ENCODE measurements at regions not wholly inside any gene's neighbourhood (a gene's known extent, or its start where the extent isn't known, plus 50 kb on each side); places are given as distances from the start of the nearest gene placed in this dataset.
"Not testable (repeated sequence)": the region's sequence is repeated elsewhere in the genome, so short reads cannot be mapped to it uniquely, and the experiment has no call there.

DNA sequence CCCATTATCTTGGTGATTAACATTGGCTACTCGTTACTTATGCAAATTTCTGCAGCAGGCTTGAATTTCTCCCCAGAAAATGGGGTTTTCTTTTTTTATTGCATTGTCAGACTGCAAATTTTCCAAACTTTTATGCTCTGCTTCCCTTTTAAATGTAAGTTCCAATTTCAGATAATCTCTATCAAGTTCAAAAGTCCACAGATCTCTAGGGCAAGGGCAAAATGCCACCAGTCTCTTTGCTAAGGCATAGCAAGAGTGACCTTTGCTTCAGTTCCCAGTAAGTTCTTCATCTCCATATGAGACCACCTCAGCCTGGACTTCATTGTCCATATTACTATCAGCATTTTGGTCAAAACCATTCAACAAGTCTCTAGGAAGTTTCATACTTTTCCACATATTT lies 108.5 kb upstream of the ECI2 start:
- not testable (repeated sequence) for H3K4me1 ChIP-seq (ENCODE audit: control insufficient read depth in 3 of 3, insufficient read depth in 3 of 3, low read length in 3 of 3); H3K36me3 ChIP-seq (ENCODE audit: control insufficient read depth in 3 of 3, insufficient read depth in 3 of 3, low read length in 3 of 3); H3K27me3 ChIP-seq (ENCODE audit: control insufficient read depth in 3 of 3, insufficient read depth in 3 of 3, low read length in 3 of 3); H3K9ac ChIP-seq (ENCODE audit: low read depth in 1 of 3, low read length in 3 of 3); H3K27ac ChIP-seq (ENCODE audit: low read depth, low read length); H3K9me3 ChIP-seq (ENCODE audit: control insufficient read depth in 3 of 3, low read length in 3 of 3); H3K4me3 ChIP-seq (ENCODE audit: low read length in 3 of 3)

DNA sequence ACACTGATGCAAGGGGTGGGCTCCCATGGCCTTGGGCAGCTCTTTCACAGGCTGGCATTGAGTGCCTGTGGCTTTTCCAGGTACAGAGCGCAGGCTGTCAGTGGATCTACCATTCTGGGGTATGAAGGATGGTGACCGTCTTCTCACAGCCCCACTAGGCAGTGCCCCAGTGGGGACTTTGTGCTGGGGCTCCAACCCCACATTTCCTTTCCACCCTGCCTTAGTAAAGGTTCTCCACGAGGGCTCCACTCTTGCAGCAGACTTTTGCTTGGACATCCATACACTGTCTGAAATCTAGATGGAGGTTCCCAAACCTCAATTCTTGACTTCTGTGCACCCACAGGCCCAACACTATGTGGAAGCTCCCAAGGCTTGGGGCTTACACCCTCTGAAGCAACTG lies 107.9 kb upstream of the ECI2 start:
- Histone ChIP-seq H3K4me1 (ENCODE audit: control insufficient read depth in 3 of 3, insufficient read depth in 3 of 3, low read length in 3 of 3) (no peaks in the 10 kb centered on the region), H3K27ac (ENCODE audit: low read depth, low read length) (no peak overlapping the region), H3K9me3 (ENCODE audit: control insufficient read depth in 3 of 3, low read length in 3 of 3) (peaks cover 0 to 3% (median 0%) of the 10 kb centered on the region in 3 donors), H3K36me3 (ENCODE audit: control insufficient read depth in 3 of 3, insufficient read depth in 3 of 3, low read length in 3 of 3) (no peaks in the 10 kb centered on the region), H3K27me3 (ENCODE audit: control insufficient read depth in 3 of 3, insufficient read depth in 3 of 3, low read length in 3 of 3) (no peaks in the 10 kb centered on the region), H3K9ac (ENCODE audit: low read depth in 1 of 3, low read length in 3 of 3) (no peak overlapping the region), H3K4me3 (ENCODE audit: low read length in 3 of 3) (no peak overlapping the region)

DNA sequence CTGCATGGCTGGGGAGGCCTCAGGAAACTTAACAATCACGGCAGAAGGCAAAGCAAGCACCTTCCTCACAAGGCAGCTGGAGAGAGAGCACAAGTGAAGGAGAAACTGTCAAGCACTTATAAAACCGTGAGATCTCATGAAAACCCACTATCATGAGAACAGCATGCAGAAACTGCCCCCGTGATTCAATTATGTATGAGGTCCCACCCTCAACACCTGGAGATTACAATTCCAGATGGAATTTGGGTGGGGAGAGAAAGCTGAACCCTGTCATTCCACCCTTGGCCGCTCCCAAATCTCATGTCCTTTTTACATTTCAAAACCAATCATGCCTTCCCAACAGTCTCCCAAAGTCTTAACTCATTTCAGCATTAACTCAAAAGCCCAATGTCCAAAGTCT lies 107.2 kb upstream of the ECI2 start:
- peaks cover 0 to 3% (median 0%) of the 10 kb centered on the region in 3 donors for H3K9me3 ChIP-seq (ENCODE audit: control insufficient read depth in 3 of 3, low read length in 3 of 3)
- H3K36me3 ChIP-seq (ENCODE audit: control insufficient read depth in 3 of 3, insufficient read depth in 3 of 3, low read length in 3 of 3) = no peaks in the 10 kb centered on the region
- H3K4me1 ChIP-seq (ENCODE audit: control insufficient read depth in 3 of 3, insufficient read depth in 3 of 3, low read length in 3 of 3) = no peaks in the 10 kb centered on the region
- H3K27me3 ChIP-seq (ENCODE audit: control insufficient read depth in 3 of 3, insufficient read depth in 3 of 3, low read length in 3 of 3) = no peaks in the 10 kb centered on the region
- H3K27ac ChIP-seq (ENCODE audit: low read depth, low read length) = no peak overlapping the region
- H3K4me3 ChIP-seq (ENCODE audit: low read length in 3 of 3) = no peak overlapping the region
- no peak overlapping the region for H3K9ac ChIP-seq (ENCODE audit: low read depth in 1 of 3, low read length in 3 of 3)

DNA sequence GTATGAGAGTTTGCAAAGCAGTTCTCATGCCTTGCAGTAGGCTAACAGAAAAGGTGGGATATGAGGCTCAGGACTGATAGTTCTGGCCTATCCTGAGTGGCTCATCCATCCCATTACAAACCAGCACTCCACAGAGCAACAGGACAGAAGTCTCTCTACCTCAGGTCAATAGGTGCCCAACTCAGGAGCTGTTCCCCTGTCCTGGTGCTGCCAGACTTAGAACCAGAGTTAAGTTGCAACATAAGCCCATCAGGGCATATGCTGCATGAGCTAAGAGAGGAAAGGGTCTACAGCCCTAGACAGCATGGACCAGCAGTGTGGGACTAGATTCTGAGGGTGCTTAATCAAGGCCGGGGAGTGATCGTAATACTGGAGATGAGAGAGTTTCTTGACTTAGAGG lies 104.8 kb upstream of the ECI2 start:
- no peak overlapping the region for H3K9ac ChIP-seq (ENCODE audit: low read depth in 1 of 3, low read length in 3 of 3)
- no peaks in the 10 kb centered on the region for H3K36me3 ChIP-seq (ENCODE audit: control insufficient read depth in 3 of 3, insufficient read depth in 3 of 3, low read length in 3 of 3)
- no peaks in the 10 kb centered on the region for H3K27me3 ChIP-seq (ENCODE audit: control insufficient read depth in 3 of 3, insufficient read depth in 3 of 3, low read length in 3 of 3)
- no peak overlapping the region for H3K27ac ChIP-seq (ENCODE audit: low read depth, low read length)
- no peak overlapping the region for H3K4me3 ChIP-seq (ENCODE audit: low read length in 3 of 3)
- no peaks in the 10 kb centered on the region for H3K9me3 ChIP-seq (ENCODE audit: control insufficient read depth in 3 of 3, low read length in 3 of 3)
- H3K4me1 ChIP-seq (ENCODE audit: control insufficient read depth in 3 of 3, insufficient read depth in 3 of 3, low read length in 3 of 3) = no peaks in the 10 kb centered on the region

DNA sequence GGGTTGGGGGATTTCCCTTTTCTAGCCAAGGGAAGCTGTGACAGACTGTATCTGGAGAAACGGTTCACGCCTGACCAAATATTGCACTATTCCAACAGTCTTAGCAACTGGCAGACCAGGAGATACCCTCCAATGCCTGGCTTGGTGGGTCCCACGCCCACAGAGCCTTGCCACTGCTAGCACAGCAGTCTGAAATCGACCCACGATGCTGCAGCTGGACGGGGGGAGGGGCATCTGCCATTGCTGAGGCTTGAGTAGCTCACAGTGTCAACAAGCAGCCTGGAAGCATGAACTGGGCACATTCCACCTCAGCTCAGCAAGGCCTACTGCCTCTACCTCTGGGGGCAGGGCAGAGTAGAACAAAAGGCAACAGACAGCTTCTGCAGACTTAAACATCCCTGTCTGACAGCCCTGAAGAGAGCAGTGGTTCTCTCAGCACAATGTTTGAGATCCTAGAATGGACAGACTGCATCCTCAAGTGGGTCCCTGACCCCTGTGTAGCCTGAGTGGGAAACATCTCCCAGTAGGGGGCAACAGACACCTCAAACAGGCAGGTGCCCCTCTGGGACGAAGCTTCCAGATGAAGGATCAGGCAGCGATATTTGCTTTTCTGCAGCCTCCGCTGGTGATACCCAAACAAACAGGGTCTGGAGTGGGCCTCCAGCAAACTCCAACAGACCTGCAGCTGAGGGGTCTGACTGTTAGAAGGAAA lies 89.9 kb upstream of the ECI2 start:
- Histone ChIP-seq H3K9me3 (ENCODE audit: control insufficient read depth in 3 of 3, low read length in 3 of 3) (no peaks in the 10 kb centered on the region), H3K4me1 (ENCODE audit: control insufficient read depth in 3 of 3, insufficient read depth in 3 of 3, low read length in 3 of 3) (no peaks in the 10 kb centered on the region), H3K27me3 (ENCODE audit: control insufficient read depth in 3 of 3, insufficient read depth in 3 of 3, low read length in 3 of 3) (no peaks in the 10 kb centered on the region), H3K27ac (ENCODE audit: low read depth, low read length) (no peak overlapping the region), H3K36me3 (ENCODE audit: control insufficient read depth in 3 of 3, insufficient read depth in 3 of 3, low read length in 3 of 3) (no peaks in the 10 kb centered on the region), H3K9ac (ENCODE audit: low read depth in 1 of 3, low read length in 3 of 3) (no peak overlapping the region), H3K4me3 (ENCODE audit: low read length in 3 of 3) (no peak overlapping the region)

DNA sequence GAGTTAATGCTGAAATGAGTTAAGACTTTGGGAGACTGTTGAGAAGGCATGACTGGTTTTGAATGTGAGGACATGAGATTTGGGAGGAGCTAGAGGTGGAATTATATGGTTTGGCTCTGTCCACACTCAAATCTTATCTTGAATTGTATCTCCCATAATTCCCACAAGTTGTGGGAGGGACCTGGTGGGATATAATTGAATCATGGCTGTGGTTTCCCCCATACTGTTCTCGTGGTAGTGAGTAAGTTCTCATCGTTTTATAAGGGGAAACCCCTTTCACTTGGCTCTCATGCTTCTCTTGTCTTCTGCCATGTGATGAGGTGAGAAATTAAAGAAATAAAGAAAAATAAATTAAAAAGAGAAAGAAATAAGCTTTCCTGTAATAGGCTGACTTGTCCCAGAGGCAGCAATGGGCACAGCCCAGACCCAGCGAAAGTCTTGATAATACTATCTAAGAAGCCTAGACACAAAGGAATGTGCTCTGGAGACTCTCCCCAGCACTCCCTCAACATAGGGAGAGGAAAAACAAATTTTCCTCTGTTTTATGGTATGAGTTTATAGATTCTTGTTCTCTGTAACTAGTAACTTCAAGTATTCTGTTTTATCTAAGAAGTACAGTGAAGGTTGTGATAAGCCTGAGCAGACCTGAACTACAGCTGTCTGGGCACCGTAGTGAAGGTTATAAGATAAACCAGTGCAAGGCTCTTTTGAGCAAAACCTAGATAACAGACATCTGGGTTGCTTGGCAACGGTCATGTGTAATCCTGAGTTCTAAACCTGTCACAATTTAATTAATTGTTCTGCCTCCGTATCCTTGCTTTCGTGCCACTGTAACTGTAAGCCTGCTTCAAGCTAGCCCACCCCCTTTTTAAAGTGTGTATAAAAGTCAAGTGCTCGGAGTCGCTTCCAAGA lies 88.9 kb upstream of the ECI2 start:
- no peak overlapping the region for H3K9ac ChIP-seq (ENCODE audit: low read depth in 1 of 3, low read length in 3 of 3)
- no peak overlapping the region for H3K4me3 ChIP-seq (ENCODE audit: low read length in 3 of 3)
- no peaks in the 10 kb centered on the region for H3K4me1 ChIP-seq (ENCODE audit: control insufficient read depth in 3 of 3, insufficient read depth in 3 of 3, low read length in 3 of 3)
- H3K36me3 ChIP-seq (ENCODE audit: control insufficient read depth in 3 of 3, insufficient read depth in 3 of 3, low read length in 3 of 3) = no peaks in the 10 kb centered on the region
- H3K27me3 ChIP-seq (ENCODE audit: control insufficient read depth in 3 of 3, insufficient read depth in 3 of 3, low read length in 3 of 3) = no peaks in the 10 kb centered on the region
- H3K27ac ChIP-seq (ENCODE audit: low read depth, low read length) = no peak overlapping the region
- H3K9me3 ChIP-seq (ENCODE audit: control insufficient read depth in 3 of 3, low read length in 3 of 3) = no peaks in the 10 kb centered on the region

DNA sequence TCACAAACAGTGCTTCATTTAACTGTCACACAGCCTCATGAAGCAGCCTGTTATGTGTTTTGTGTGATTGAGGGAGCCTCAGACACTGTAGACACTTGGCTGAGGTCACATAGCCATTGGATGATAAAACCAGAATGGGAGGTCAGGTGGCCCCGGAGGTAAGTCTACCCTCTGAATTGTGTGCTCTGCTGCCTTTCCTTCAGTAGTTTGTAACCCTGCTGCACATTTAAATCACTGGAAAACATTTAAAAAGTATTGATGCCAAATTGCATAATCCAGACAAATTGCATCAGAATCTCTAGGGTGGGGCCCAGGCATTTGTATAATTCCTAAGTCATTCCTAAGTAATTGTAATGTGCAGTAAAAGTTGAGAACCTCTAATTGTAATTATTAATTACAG lies 85.2 kb upstream of the ECI2 start:
- H3K9ac ChIP-seq (ENCODE audit: low read depth in 1 of 3, low read length in 3 of 3) = no peak overlapping the region
- no peaks in the 10 kb centered on the region for H3K4me1 ChIP-seq (ENCODE audit: control insufficient read depth in 3 of 3, insufficient read depth in 3 of 3, low read length in 3 of 3)
- H3K27ac ChIP-seq (ENCODE audit: low read depth, low read length) = no peak overlapping the region
- no peaks in the 10 kb centered on the region for H3K9me3 ChIP-seq (ENCODE audit: control insufficient read depth in 3 of 3, low read length in 3 of 3)
- no peaks in the 10 kb centered on the region for H3K36me3 ChIP-seq (ENCODE audit: control insufficient read depth in 3 of 3, insufficient read depth in 3 of 3, low read length in 3 of 3)
- H3K27me3 ChIP-seq (ENCODE audit: control insufficient read depth in 3 of 3, insufficient read depth in 3 of 3, low read length in 3 of 3) = no peaks in the 10 kb centered on the region
- no peak overlapping the region for H3K4me3 ChIP-seq (ENCODE audit: low read length in 3 of 3)

DNA sequence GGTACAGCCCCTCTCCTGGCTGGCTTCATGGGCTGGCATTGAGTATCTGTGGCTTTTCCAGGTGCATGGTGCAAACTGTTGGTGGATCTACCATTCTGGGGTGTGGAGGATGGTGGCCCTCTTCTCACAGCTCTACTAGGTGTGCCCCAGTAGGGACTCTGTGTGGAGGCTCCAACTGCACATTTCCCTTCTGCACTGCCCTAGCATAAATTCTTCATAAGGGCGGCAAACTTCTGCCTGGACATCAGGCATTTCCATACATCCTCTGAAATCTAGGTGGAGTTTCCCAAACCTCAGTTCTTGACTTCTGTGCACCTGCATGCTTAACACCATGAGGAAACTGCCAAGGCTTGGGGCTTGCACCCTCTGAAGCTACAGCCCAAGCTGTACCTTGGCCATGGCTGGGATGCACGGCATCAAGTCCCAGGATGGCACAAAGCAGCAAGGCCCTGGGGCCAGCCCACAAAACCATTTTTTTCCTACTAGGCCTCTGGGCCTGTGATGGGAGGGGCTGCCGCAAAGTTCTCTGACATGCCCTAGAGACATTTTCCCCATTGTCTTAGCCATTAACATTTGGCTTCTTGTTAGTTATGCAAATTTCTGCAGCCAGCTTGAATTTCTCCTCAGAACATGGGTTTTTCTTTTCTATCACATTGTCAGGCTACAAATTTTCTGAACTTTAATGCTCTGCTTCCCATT lies 83.4 kb upstream of the ECI2 start:
- not testable (repeated sequence) for H3K9me3 ChIP-seq (ENCODE audit: control insufficient read depth in 3 of 3, low read length in 3 of 3); H3K4me1 ChIP-seq (ENCODE audit: control insufficient read depth in 3 of 3, insufficient read depth in 3 of 3, low read length in 3 of 3); H3K36me3 ChIP-seq (ENCODE audit: control insufficient read depth in 3 of 3, insufficient read depth in 3 of 3, low read length in 3 of 3); H3K27ac ChIP-seq (ENCODE audit: low read depth, low read length); H3K9ac ChIP-seq (ENCODE audit: low read depth in 1 of 3, low read length in 3 of 3); H3K27me3 ChIP-seq (ENCODE audit: control insufficient read depth in 3 of 3, insufficient read depth in 3 of 3, low read length in 3 of 3); H3K4me3 ChIP-seq (ENCODE audit: low read length in 3 of 3)

DNA sequence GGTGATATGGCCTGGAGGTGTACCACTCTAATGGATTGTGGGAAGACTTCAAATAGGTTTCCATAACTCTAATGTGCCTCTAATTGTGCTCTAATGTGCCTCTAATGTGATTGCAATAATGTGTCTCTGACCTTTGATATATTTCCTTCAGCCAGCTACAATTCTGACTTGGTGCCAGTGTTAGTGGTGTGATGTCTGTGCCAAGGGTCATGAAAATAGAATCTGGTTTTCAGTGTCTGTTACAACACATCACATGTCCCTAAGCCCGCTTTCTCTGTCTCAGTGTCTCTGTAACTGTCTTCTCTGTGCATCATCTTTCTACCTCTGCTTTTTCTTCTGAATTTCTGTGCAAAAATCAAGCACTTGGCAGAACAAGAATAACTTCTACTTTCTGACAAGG lies 77.2 kb upstream of the ECI2 start:
- Histone ChIP-seq H3K9me3 (ENCODE audit: control insufficient read depth in 3 of 3, low read length in 3 of 3) (no peaks in the 10 kb centered on the region), H3K36me3 (ENCODE audit: control insufficient read depth in 3 of 3, insufficient read depth in 3 of 3, low read length in 3 of 3) (no peaks in the 10 kb centered on the region), H3K9ac (ENCODE audit: low read depth in 1 of 3, low read length in 3 of 3) (no peak overlapping the region), H3K27me3 (ENCODE audit: control insufficient read depth in 3 of 3, insufficient read depth in 3 of 3, low read length in 3 of 3) (no peaks in the 10 kb centered on the region), H3K4me3 (ENCODE audit: low read length in 3 of 3) (no peak overlapping the region), H3K27ac (ENCODE audit: low read depth, low read length) (no peak overlapping the region), H3K4me1 (ENCODE audit: control insufficient read depth in 3 of 3, insufficient read depth in 3 of 3, low read length in 3 of 3) (peaks cover 12 to 14% (median 12%) of the 10 kb centered on the region in 3 donors)
